HG03442 (cell line): ENCODE measurements at regions not wholly inside any gene's neighbourhood (a gene's known extent, or its start where the extent isn't known, plus 50 kb on each side); places are given as distances from the start of the nearest gene placed in this dataset.

ENCODE experiments used
- ATAC-seq: cut with Tn5 transposase; IDR thresholded peaks from one replicate; pipeline ENCODE4 v1.9.1; 2021; ENCODE audit warnings: mild to moderate bottlenecking, moderate library complexity; ENCODE audit not compliant: unreplicated experiment

DNA sequence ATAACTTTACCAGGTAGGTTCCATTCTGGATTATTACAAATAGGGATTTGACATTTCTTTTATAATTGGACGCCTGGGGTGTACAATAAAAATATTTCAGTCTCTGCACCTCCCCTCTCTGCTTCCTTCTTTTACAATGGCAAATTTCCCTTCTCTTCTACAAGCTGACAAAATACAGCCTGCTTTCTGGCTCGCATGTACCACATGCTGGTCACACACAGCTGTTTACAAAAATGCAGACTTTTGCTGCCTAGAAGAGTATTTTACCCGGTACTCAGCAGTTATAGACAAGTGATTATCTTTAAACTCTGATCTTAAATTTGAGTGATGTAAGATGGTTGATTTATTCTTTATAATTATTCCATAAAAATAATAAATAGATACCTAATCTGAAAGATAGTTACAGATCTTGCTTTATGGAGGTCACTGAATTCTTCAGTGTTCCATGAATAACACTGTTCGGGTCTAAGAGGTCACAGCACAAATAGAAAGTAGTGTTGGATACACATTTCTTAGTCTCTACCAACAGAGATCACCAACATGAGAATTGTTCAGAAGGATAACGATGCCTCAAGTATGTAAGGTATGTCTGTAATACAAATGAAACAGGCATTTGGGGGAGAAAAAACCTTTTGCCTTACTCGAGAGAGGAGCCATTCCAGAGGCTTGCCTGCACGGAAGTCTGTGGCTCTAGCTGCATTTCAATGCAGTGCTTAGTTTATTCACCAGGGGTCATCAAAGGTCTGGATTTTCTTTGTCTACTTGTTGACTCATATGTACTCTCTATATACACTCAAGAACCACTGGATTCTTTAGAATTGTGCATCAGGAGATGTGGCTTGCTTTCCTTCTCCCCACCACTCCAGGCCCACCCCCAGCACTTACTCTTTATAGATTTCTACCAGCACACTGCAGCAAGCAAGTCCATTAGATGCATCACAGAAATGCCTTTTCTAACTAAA is 206.6 kb upstream of the RFX3 start:
- peak; percentile 87 for ATAC-seq

DNA sequence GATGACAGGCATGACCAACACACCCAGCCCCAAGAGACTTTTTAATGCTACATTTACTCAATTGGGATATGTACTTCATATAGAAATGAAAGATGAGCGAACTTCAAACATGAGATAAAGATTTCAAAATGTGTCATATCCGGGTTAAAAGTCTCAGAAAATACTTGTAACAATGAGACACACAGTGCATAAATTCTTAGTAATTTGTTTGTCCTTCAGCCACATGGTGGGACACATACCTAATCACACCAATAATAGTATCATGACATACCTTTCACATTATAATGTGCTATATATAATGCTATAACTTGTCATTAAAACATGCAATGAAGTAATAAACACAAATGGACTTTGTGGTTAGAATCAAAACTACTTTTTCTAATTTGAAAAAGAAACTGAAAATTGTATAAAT is 204.7 kb upstream of the RFX3 start:
- peak; percentile 38 for ATAC-seq

- ATAC-seq = no peak
Observed at GRCh38 chr9:3721096-3721495, 195.3 kb upstream of the RFX3 start.

GRCh38 chr9:3719286-3719685 is 193.5 kb upstream of the RFX3 start:
- ATAC-seq = no peak

- no peak for ATAC-seq
Observed at GRCh38 chr9:3716415-3716814, 190.6 kb upstream of the RFX3 start.

DNA sequence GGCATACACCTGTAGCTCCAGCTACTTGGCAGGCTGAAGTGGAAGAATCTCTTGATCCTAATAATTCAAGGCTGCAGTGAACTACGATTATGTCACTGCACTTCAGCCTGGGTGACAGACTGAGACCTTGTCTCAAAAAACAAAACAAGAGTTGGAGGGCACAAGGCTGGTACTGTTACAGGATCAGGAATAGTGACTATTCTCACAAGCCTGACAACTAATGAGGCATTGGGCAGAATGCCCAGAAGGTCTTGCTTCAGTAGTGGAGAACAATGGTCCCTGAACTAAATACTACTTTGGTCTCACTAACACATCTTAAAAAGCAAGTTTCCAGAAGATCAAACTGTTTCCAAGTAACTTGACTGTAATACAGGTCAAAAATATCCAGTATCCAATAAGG is 182.9 kb upstream of the RFX3 start:
- ATAC-seq = no peak

DNA sequence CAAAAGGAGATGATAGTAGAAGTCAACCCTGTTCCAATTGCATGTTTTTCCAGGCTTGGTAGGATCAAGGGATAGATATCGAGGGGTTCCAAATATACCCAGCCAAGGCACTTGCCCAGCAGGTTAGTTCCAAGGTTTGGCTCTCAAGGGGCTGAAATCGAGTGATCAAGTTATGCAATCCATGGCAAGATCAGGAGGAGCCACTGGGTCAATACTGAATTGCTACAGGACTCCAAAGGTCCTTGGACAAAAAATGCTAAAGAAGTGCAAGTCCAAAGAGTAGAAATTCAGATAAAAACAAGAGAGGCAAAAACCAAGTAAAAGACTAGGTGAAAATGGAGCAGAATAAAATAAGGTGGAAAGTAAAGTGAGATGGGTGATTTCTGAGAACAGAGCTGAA is 179.1 kb upstream of the RFX3 start:
- no peak for ATAC-seq

DNA sequence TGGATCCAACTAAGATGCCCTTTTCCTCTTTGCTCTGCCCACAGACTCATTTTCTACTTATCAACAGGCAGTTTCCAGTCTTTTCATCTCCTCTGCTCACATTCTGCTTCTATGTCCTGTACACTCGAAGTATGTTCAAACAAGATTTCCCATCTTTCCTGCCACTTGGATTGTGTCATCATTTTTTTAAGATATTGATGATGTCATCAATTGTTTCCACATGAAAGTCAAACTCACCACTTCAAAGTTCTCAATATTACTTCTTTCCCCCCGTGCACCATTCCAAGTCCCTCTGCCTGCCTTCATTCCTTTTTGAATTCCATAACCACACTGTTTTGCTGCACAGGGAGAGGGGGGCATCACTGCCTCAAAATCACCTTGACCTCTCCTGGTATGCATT is 175.0 kb upstream of the RFX3 start:
- no peak for ATAC-seq

DNA sequence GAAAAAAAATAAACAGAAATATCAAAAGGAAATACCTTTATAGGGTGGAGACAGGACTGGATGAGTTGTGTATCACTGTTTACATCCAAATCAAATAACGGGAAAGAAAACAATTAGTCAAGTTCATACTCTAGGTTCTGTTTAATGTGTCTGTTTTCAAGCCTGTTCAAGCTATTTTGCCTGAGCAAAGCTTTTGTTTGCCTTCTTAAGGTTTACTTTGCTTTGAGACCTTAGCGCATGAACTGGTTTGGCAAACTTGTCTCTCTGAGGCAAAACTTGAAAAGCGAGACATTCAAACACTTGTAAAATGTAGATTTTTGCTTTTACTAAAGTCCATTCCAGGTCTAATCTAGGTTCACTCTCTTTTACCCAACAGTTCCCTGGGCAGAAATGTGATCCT is 174.1 kb upstream of the RFX3 start:
- ATAC-seq = no peak

- no peak for ATAC-seq
Observed at GRCh38 chr9:3698531-3698930, 172.7 kb upstream of the RFX3 start.

- ATAC-seq = no peak
Observed at GRCh38 chr9:3698076-3698475, 172.3 kb upstream of the RFX3 start.

- ATAC-seq = no peak
Observed at GRCh38 chr9:3696368-3696767, 170.6 kb upstream of the RFX3 start.

DNA sequence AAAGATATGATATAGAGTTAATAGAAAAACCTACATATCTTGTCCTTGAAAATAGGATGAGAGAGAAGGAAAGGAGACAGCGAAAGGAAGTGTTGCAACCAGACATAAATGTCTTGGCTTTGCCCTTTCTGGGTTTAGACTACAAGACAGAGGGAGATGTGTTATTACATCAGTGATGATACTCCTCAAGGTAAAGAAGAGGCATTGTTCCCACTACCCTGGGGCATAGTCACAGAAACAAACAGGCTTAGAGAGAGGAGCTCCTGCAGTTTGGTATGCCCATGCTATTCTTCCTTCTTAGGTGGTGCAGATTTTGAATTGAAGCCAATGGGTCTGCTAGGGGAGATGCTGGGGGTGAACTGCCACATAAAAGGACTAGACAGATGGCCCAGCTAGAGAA is 166.8 kb upstream of the RFX3 start:
- no peak for ATAC-seq

- ATAC-seq = no peak
Observed at GRCh38 chr9:3689555-3689954, 163.8 kb upstream of the RFX3 start.

DNA sequence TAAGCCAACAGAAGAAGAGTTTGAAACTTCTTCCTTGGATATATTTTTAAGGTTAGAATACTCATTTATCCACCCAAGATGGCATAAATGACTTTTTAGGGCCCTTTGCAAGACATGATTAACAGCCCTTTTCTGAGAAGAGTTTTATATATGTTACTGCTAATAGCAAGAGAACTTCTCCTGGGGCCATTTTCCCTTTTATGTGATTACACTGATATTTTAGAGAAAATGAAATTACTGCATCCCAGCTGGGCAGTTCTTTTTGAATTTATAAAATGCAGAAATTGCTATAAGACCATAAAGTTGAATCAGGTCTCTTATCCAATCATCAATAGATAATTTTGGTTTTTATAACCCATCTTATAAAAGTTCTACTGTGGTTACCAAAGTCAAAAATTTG is 161.3 kb upstream of the RFX3 start:
- no peak for ATAC-seq

- ATAC-seq = no peak
Observed at GRCh38 chr9:3682186-3682585, 156.4 kb upstream of the RFX3 start.

DNA sequence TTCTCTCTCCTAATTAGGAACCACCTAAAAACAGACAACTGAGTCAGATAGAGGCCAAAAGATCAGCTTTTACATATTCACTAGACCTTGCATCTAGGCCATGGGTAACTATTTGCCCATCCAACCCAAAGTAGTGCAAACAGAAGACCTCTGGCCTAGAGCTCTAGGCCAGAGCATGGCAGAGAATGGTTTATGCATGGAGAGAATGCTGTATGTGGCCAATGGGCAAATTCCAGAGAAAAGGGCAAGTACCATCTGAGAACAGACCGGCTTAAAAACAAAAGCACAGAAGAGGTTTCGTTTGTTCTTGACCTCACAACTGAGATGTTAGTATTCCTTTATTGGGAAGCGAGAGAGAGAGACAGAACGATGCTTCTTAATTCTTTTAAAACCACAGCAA is 151.7 kb upstream of the RFX3 start:
- no peak for ATAC-seq

DNA sequence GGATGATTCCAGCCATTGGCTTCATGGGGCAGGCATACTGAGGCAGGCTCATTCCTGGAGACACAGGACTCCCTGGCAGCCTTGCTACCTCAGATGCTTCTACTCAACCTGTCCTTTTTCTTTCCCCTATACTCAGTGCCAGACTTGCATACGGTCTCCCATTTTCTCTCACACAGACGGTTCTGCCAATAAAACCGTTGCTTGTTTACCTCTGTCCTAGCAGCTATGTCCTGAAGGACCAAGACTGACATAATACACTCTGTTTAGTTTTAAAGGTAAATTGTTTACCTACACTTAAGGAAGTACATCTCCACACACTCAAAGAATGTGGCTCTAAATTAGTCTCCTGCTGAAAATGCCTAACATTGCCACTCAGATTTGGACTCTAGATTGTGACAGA is 151.0 kb upstream of the RFX3 start:
- ATAC-seq = no peak

DNA sequence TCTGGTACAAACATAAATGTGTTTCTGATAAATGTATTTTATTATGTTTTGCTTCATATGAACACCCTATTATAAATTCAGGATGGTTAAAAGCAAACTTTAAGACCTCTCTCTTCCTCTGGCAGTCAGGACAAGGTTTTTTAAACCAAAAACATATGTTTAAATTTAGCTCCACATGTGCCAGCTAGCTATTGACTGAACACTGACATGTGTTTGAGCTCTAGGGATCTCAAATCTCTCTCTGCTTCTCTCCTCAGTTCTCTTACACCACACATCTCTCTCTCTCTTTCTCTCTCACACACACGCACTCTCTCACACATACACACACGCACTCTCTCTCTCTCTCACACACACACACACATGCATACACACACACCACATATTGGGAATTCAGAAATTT is 150.1 kb upstream of the RFX3 start:
- no peak for ATAC-seq

DNA sequence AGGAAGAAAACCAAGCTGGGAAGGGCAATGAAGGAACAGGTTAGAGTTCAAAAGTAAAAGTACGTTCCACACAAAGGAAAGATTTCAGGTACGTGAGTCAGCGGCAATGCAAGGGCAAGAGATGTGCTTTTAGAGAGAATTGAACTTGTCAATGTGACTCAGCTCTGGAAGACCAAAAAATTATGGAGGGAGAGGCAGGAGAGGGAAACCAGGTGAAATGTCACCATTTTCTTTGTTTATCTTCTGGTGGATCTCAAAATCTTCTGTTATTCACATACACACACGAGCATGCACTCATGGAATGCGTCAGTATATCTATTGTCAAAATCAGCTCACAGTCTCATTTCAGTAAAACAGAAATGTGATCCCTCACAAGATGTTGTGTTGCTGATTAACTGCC is 148.8 kb upstream of the RFX3 start:
- no peak for ATAC-seq

DNA sequence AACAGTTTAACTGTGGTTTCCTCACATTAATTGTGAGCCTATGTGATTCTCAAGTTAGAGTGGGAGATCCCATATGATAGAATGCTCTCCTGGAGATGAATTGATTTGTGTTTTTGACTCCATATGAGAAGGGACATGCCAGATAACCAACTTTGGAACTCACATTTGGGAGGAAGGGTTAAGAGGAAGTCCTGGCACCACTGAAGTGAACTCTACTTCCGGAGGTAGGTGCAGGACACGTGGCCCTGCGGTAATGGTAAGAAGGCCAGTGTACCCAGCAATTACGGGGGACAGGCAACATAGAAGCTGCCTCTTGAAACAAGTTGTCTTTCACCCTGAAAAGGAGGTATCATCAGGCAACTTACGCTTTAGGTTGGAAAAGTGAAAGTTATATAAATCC is 146.6 kb upstream of the RFX3 start:
- ATAC-seq = no peak

DNA sequence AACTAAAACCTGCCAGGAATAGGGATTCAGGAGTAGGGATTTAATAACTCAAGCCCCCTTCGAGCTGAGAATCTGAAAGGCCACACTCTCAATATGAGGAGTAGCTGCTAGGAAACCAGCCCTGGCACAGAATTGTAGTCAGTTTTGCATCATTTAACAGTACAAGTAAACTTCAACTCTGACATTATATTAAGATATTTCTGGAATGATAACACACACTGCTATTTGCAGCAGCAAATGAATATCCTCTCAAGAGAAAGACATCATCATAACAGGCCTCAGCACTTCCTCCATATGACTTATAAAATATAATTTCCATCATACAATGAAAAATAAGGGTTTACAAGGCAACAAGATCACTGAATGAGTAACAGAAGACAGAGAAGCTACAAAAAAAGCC is 138.2 kb upstream of the RFX3 start:
- no peak for ATAC-seq

GRCh38 chr9:3662671-3663070 is 136.9 kb upstream of the RFX3 start:
- no peak for ATAC-seq
